ENCODE measurements at regions not wholly inside any gene's neighbourhood (a gene's known extent, or its start where the extent isn't known, plus 50 kb on each side); places are given as distances from the start of the nearest gene placed in this dataset.
A peak's percentile ranks its signal among the peaks of the same experiment; 100 is the strongest.
"Not testable (repeated sequence)": the region's sequence is repeated elsewhere in the genome, so short reads cannot be mapped to it uniquely, and the experiment has no call there.

DNA sequence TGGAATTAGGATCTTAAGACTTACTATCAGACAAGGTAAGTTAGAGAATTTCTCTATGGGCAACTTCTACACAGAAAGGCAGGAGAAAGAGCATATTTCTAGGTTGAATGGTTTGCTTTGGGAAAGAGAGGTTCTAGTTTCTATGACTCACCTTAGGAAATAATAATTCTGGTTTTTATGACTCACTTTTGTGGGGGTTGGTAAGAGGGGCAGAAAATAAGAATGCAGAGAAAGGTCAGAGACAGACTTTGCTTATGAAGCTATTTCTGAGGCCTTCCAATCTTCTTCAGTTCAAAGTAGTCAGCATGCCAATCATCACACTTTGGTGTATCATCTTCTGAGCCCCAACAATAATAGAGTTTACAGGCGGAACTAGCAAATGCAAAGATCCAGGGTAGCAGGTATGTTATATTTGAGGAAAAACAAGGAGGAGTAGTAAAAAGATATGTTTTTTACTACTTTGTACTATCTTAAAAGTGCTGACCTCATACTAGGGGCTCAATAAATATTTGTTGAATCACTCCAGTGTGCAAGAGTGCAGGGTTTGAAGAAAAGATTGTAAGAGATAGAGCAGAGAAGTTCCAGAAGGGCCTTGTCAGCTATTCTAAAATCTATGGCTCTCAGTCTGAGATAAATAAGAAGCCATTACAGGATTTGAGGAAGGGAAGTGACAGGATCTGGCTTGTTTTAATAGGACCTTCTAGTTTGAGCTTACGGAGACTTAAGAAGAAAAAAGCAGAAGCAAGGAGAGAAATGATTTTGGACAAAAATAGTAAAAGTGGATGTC lies 56.7 kb upstream of the LRFN5 start:
- peak; percentile 71 for DNase-seq

DNA sequence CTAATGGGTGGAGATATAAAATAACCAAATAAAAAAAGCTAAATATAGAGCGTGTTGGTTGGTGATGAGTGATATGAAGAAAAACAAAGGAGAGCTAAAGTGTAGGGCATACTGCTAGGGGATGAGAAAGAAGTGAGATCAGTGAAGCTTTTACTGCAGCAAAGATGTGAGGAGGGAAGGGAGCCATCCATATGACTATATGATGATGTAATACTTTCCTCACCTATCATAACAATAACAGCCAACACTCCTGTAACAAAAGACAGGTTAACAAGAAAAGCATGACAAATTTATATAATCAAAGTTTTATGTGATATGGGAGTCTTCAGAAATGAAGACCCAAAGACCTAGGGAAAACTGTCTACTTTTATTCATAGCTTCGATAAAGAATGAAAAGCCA lies 57.4 kb upstream of the LRFN5 start:
- peak; percentile 8 for DNase-seq

DNA sequence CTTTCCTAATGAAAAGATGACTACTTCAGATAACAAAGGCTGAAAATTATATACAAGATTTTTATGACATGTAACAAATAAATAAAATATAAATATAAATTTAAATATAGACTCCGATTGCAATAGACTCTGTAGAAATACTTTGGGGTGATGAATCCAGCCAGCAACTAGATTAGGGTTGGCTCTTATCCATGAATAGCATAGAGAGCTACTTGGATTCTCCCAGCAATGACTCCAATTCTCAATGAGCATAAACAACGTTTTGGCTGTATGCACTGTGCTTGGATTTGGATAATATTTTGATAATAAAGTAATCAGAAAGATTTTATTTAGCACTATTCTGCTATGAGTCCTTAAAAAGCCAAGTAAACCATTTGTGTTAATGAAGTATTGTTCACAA lies 58.0 kb upstream of the LRFN5 start:
- DNase-seq = no peak

DNA sequence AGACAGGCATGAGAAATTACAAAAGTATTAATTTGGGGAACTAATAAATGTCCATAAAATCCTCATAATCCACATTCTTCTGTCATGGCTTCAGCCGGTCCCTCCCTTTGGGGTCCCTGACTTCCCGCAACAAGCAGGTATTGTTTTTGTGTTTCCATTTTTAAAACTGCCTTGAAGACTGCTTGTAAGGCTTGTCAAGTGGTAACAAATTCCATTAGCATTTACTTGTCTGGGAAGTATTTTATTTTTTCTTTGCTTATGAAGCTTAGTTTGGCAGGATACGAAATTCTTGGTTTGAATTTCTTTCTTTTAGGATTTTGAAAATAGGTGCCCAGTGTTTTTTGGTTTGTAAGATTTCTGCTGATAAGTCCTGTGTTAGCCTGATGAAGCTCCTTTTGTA lies 65.3 kb upstream of the LRFN5 start:
- DNase-seq = no peak

DNA sequence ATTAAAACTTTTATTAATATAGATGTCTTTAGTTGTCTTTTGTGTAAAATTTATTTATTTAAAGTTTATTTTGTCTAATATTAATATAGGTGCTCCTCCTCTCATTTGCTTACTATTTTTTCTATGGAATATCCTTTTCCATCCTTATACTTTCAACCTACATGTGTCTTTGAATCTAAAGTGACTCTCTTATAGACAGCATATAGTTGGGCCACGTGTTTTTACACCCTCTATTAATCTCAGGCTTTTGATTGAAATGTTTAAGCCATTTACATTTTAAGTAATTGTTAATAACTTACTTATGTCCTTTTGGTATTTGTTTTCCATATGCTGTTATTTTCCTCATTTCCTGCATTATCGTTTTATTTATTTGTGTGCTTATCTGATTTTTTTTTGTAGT lies 74.4 kb upstream of the LRFN5 start:
- no peak for DNase-seq

DNA sequence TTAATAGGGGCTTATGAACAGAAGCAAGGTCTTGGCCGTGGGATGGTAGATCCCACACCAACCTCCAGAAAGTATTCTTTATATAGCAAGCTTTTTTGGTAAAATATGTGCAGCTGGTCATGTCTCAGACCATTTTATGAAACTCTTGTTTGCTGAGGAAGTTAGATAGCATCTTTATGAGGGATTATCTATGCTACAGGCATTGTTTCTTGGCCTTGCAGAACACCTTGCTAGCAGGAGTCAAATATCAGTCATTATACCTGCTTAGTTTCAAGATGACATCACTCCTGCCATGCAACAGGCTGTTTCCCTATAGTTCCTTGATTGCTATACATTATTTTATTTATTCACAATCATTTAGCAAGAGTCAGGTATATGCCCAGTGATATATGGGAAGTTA lies 84.8 kb upstream of the LRFN5 start:
- DNase-seq = no peak

DNA sequence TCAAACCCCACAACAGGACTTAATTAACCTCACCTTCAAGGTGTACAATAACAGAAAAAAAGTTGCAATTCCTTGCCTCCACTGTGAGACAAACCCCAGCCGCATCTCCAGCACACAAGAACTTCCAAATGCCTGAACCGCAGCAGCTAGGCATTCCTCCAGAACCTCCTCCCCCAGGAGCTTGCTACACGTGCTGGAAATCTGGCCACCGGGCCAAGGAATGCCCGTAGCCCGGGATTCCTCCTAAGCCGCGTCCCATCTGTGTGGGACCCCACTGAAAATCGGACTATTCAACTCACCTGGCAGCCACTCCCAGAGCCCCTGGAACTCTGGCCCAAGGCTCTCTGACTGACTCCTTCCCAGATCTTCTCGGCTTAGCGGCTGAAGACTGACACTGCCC lies 88.6 kb upstream of the LRFN5 start:
- DNase-seq = not testable (repeated sequence)

DNA sequence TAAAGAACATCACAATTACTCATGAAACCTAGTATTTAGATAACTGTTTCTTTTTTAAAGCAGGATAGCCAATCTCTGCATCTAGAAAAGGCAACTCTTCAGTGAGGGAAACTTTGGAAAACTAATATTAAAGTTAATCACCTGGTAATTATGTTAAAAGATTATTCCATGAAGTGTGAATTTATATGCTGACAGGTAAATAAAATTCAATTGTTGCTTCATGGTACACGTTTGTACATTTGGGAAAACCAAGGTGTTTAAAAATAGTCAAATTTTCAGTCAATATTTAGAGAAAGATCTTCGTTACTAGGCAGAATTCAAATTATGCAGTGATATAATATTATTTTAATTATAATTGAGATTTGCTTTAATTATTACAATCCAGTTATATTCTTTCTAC lies 100.1 kb upstream of the LRFN5 start:
- DNase-seq = no peak

DNA sequence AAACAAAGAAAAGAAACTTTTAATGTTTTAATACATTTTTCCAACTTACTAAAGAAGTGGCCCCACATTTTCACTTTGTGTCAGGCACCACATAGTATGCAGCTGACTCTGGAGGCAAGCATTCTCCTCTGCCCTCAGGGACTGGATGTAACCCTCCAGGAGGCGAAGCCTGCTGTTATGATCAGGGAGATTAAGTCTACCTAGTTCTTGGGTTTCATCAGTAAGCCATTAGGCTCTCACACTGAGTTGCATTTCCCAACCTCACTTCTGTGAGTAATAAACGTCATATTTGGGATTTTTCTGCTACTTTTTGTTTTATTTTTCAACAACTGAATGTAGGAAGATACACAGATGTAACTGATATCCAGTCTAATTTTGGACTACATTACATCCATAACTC lies 101.2 kb upstream of the LRFN5 start:
- no peak for DNase-seq

DNA sequence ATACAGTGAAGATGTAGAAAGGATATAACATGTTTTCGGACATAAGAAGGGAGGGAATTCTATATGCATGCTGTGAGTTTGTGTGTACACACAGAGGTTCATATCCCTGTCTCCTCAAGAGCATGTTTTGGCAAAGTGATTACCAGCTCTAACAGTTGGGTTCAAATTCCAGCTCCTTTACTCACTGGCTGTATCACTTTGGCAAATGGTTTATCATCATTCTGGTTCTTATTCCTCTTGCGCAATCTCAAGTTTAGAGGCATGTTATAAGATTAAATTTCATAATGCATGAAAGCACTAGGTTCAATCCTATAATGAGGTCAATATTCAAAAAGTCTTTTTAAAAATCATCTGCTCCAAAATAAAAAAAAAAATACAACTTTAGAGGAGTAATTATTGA lies 107.7 kb upstream of the LRFN5 start:
- DNase-seq = no peak

DNA sequence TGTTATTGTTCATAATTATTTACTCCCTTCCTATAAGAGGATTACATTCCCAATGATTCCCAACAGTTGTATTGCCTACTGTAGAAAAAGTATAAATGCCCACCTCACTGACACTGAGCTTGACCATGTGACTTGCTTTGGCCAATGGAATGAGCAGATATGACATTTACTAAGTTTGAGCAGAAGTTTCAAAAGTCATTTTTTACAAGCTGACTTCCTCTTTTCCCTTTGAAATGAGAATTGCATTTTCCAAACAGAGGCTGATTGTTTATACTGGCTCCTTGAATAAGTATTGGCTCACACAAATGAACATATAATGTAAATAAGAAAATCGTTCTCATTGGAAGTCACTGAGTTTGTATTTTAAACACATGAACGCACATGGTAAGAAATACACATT lies 116.4 kb upstream of the LRFN5 start:
- DNase-seq = no peak

DNA sequence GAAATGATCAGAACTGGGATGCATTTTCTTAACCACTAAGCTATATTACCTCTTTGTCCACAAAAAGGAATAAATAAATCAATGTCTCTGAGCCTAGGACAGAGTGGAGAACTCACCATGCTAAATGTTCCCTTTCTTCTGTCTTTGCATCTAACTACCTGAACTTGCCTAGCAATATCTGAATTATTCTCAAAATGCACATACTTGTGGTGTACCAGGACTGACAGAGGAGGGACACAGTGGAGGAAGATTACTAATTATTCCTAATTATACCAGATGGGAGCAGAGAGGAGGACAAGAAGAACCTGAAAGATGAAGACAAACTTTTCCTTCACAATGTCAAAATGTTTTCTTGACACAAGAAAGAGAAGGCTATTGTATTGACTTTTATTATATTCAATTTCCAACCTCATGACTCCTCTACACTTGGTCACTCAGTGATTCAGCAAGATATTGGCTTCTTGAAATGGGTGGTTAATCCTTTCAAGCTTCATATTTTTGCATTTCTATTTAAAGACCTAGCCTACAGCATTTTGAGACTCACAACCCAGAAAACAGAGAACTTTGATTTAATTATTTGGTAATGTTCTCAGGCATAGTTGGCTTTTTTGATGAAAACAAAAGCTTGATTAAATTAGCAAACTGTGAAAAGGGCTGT lies 117.2 kb upstream of the LRFN5 start:
- no peak for DNase-seq

DNA sequence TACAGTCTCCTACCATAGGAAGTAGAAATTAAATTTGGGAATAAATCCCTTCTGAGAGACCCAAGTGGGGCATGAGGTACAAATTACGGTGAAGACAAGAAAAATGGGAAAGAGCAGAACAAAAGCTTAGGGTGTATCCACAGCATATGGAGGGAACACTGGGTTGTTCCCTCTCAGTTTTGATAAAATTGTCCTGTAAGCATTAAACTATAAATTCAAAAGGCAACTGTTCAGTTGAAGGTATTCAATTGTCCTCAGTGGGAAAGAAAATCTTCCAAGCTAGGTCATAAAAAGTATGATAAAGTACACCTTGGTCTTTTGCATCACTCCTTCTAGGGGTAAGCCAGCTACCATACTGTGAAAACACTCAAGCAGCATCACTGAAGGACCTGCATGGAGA lies 118.3 kb upstream of the LRFN5 start:
- no peak for DNase-seq

DNA sequence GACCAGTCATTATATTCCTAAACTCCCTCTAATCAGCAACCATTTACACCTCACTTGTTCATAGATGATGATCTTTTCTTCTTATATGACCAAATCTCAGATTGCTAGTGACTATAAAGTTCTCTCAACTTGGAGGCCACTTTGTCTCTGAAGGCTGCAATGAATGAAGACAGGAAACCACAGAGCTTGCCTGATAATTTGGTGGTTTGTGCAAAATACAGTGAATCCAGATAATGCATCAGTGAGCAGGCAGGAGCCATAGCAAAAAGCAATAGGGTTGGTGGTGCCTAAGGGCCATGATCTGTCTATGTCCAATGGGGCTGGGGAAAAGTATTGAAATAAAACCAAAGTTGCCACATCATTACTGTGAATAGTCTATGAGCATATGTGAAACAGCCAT lies 123.8 kb upstream of the LRFN5 start:
- no peak for DNase-seq

DNA sequence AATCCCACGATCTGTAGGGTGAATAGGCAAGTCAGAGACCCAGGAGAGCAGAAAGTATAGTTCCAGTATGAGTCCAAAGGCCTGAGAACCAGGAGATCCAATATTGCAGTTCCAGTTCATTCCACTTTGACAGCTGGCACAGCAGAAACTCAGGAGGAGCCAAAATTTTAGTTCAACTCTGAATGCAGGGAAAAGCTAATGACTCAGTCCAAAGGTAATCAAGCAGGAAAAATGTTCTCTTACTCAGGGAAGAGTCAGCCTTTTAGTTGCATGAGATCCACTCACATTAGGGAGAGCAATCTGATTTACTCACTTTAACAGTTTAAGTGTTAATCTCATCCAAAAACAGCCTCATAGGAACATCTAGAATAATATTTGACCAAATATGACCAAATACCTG lies 130.2 kb upstream of the LRFN5 start:
- DNase-seq = peak; percentile 73

DNA sequence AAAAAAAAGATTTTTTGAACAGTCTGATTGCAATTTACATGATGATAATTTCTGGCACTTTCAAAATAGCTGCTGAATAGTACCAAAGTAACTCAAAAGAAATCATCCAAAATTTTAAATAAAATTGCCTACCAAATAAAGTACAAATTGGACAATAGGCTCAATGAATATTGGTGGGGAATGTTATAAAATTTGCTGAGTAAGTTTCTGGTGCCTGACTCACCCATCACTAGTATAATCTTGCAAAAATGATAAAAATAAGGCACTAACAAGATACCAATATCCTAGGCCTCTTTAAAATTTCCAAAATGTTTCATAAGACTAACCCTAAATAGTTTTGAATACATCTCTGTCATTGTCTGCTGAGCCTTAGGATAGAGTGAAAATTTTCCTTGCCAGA lies 145.3 kb upstream of the LRFN5 start:
- DNase-seq = no peak

DNA sequence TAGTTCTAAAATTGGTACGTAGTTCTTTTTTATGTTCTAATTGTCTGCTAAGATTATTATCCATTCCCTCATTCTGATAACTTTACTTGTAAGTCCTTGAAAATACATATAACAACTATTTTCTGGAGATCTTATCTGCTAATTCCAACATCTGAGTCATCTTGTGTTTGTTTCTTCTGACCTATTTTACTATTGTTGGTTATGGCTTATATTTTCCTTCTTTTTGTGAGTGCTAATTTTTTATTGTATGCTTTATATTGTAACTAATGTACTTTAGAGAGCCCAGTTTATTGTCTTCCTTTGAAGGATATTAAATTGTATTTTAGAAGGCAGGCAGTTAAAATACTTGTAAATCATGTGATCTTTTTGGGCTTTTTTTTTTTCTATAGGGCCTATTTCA lies 149.3 kb upstream of the LRFN5 start:
- DNase-seq = no peak

DNA sequence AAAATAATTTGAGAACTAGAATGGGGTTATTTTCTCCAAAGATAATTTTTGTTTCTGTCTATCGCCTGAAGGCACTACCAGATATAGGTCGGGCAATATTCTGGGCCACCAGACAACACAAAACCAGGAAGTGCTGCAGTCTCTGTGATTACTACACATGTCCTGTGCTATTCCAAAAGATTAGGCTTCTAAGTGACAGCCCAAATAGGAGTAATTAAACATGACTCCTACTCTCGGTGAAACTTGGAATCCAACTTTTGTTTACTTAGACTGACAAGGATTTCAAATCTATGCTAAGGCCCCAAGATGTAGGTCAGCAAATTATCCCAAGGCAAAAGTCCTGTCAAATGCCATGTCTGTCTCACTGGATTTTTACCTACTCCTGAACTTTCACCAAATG lies 157.6 kb upstream of the LRFN5 start:
- DNase-seq = no peak

DNA sequence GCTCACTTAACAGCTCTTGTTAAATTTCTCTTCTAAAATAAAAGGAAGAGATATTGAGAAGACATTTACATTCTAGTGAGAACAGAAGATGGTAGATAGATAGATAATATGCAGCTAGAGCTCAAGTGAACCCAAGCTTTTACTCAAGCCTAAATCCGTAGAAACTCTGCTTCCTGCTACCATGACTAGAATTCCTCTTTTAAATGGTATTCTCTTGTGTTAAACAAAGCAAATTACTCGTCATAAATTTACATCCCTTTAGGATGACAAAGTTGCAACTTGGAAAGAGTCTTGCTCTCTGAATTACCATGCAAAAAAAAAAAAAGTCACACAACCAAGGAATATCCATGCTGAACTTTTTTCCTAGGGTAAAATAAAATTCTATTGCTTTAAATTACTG lies 160.7 kb upstream of the LRFN5 start:
- DNase-seq = no peak

DNA sequence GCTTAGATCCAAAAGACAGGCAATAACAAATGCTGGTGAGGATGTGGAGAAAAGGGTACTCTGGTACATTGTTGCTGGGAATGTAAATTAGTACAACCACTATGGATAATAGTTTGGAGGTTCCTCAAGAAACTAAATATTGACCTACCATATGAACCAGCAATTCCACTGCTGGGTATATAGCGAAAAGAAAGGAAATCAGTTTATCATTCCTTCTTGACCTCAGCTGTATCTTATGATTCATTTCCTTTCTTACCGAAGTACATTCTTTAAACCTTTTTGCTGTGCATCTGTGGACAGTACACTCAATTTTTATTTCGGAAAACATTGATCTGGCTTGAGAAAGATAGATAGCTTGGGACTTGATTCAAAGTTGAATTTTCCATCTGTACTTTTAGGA lies 183.2 kb upstream of the LRFN5 start:
- DNase-seq = no peak

DNA sequence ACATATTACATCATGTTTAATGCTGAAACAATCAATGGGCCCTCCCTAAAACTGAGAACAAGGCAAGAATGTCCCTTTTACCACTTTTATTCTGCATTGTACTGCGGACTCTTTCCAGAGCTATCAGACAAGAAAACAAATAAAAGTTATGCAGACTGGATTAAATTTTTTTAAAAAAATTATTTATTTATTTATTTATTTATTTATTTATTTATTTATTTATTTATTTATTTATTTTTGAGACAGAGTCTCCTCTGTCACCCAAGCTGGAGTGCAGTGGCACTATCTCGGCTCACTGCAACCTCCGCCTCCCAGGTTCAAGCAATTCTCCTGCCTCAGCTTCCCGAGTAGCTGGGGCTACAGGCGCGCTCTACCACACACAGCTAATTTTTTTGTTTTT lies 185.4 kb upstream of the LRFN5 start:
- not testable (repeated sequence) for DNase-seq

DNA sequence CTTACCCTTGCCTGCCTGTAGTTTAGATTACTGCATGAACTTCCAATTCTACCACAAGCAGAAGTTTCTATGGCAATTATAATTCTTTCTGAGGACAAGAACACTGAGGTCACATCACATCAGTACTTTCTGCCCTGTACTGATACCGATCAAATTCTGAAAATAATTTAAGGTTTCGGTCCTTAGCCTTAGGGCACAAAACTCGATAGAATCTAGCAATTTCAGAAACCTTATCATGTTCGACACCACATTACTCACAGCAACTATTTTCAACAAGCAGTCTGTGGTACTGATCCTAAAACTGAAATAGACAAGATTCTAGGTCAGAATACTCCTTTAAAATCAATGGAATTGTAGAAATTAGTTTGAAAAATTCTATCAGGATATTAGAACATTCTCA lies 187.0 kb upstream of the LRFN5 start:
- DNase-seq = no peak

DNA sequence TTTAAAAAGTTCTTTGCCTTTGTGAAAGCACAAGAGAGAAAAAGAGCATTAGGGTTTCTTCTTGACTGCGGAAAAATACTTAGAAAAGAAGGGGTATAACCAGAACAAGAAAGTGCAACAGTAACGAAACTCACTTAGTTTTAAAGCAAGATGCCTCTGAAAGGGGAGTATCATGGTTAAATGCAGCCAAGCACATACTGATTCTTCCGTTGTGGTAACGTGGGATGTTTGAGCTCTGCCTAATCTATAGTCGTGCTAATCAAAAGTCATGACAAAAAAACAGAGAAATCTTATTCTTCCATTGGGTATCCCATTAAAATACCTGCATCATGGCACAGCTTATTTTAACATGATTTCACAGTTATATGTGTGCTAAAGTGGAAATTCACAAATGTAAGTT lies 187.8 kb upstream of the LRFN5 start:
- no peak for DNase-seq

DNA sequence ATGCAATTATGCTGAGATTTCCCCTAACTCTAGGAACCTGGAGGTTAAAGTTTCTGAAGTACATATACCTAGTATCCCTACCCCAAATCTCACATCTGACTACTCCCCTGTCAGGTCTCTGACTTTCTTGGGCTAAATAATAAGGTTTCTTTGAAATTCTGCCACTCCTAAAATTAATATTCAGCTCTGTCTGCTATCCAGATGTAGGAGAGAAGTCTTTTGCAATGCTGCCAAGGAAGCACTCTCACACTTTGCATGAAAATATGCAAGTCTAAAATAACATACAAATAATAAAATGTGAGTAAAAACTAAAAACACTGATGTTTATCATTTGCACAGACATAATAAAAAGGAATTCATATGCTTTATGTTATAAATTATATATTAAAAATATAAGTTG lies 196.9 kb upstream of the LRFN5 start:
- DNase-seq = no peak

DNA sequence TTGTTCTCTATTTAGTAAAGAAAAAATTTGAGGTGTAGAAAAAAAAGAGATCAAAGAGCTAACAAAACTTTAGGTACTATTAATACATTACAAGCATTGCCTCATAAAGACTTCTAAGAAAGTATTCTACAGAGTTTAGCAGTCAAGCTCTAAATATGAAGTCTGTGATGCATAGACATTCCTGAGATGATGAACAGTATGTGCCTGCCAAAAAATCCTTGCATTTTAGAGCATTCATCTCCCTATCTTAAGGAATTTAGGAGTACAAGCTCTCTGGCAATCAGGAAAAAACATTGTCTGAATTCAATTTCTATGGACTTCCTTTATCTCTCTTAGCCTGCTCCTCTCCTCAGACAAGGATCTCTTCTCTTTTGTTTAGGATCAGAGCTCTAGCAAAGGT lies 202.6 kb upstream of the LRFN5 start:
- no peak for DNase-seq

All from kidney glomerular epithelial cell (primary cell).